Vagina (tissue), 2 donors: ENCODE measurements at regions not wholly inside any gene's neighbourhood (a gene's known extent, or its start where the extent isn't known, plus 50 kb on each side); places are given as distances from the start of the nearest gene placed in this dataset.

Experiments
- POLR2AphosphoS5 ChIP-seq, 2 donors: sonication (generic); formaldehyde crosslinking; IDR thresholded peaks; one replicate each; pipeline ENCODE4 v1.9.0; 2017; ENCODE audit warnings: antibody characterized with exemption in 2 of 2, mild to moderate bottlenecking in 2 of 2, low read depth in 1 of 2; ENCODE audit not compliant: insufficient read depth in 1 of 2
- TF ChIP-seq, protein P1 (sequence below), 3 experiments: fragments of 450-650 bp in 2 of 3; fragments of 200-600 bp in 1 of 3; sonication (generic) in 1 of 3; IDR thresholded peaks; one replicate each; pipeline ENCODE4 v1.5.1; 2017 to 2019; ENCODE audit warnings: antibody characterized with exemption in 3 of 3, mild to moderate bottlenecking in 2 of 3, moderate library complexity in 2 of 3

DNA sequence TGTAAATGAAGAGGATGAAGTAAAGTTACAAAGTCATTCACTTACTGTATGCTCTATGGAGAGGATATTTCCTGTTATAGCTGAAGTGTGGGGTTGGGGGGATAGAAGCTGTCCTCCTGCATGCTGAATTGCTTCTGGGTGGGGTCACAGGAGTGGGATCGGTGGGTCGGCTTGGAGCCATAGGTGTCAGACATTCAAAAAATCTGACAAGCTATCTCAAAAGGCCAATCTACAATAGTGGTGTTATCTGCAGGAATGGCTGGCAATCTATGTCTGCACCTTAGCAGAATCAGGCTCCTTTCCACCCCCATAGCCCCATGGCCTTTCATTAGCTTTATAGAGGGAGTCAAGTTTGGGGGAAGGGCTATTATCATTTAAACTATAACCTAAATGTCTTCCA is 104.9 kb downstream of the ABCC12 start:
- TF ChIP-seq, protein P1, sequence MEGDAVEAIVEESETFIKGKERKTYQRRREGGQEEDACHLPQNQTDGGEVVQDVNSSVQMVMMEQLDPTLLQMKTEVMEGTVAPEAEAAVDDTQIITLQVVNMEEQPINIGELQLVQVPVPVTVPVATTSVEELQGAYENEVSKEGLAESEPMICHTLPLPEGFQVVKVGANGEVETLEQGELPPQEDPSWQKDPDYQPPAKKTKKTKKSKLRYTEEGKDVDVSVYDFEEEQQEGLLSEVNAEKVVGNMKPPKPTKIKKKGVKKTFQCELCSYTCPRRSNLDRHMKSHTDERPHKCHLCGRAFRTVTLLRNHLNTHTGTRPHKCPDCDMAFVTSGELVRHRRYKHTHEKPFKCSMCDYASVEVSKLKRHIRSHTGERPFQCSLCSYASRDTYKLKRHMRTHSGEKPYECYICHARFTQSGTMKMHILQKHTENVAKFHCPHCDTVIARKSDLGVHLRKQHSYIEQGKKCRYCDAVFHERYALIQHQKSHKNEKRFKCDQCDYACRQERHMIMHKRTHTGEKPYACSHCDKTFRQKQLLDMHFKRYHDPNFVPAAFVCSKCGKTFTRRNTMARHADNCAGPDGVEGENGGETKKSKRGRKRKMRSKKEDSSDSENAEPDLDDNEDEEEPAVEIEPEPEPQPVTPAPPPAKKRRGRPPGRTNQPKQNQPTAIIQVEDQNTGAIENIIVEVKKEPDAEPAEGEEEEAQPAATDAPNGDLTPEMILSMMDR (IDR thresholded peaks at IDR 0.05): no peak
- TF ChIP-seq POLR2AphosphoS5 (IDR thresholded peaks at IDR 0.05; ENCODE audit: insufficient read depth in 1 of 2, low read depth in 1 of 2): no peak
